ES-I3 (cell line): ENCODE measurements at regions not wholly inside any gene's neighbourhood (a gene's known extent, or its start where the extent isn't known, plus 50 kb on each side); places are given as distances from the start of the nearest gene placed in this dataset.

ENCODE experiments used
- H3K36me3 ChIP-seq: 2 replicates; pipeline ENCODE4 v1.6.1; 2013; ENCODE audit warnings: mild to moderate bottlenecking, low read length, control low read depth, moderate library complexity; ENCODE audit not compliant: insufficient read depth
- H3K4me1 ChIP-seq: 2 replicates; pipeline ENCODE4 v1.6.1; 2013; ENCODE audit warnings: mild to moderate bottlenecking, control low read depth, low read length; ENCODE audit not compliant: insufficient read depth
- H3K9ac ChIP-seq: 2 replicates; pipeline ENCODE4 v1.6.1; 2013; ENCODE audit warnings: low read depth, mild to moderate bottlenecking, low read length, moderate library complexity
- H3K9me3 ChIP-seq: 2 replicates; pipeline ENCODE4 v1.6.1; 2013; ENCODE audit warnings: mild to moderate bottlenecking, low read length, moderate library complexity; ENCODE audit not compliant: control insufficient read depth, insufficient read depth

GRCh38 chr9:81237565-81238231 lies 451.6 kb downstream of the TLE1 start:
- no peaks in the 10 kb centered on the region for H3K4me1 ChIP-seq
- no peaks in the 10 kb centered on the region for H3K36me3 ChIP-seq
- H3K9me3 ChIP-seq = no peaks in the 10 kb centered on the region
- no peak overlapping the region for H3K9ac ChIP-seq

GRCh38 chr9:81234924-81235610 lies 454.3 kb downstream of the TLE1 start:
- H3K9me3 ChIP-seq = no peaks in the 10 kb centered on the region
- H3K4me1 ChIP-seq = no peaks in the 10 kb centered on the region
- H3K9ac ChIP-seq = no peak overlapping the region
- H3K36me3 ChIP-seq = no peaks in the 10 kb centered on the region

- H3K36me3 ChIP-seq = no peaks in the 10 kb centered on the region
- no peaks in the 10 kb centered on the region for H3K9me3 ChIP-seq
- no peaks in the 10 kb centered on the region for H3K4me1 ChIP-seq
- no peak overlapping the region for H3K9ac ChIP-seq
Observed at GRCh38 chr9:81231011-81231410, 458.3 kb downstream of the TLE1 start.

GRCh38 chr9:81227507-81228245 lies 461.7 kb downstream of the TLE1 start:
- Histone ChIP-seq H3K9ac (no peak overlapping the region), H3K36me3 (no peaks in the 10 kb centered on the region), H3K9me3 (no peaks in the 10 kb centered on the region), H3K4me1 (no peaks in the 10 kb centered on the region)

- no peaks in the 10 kb centered on the region for H3K4me1 ChIP-seq
- H3K36me3 ChIP-seq = no peaks in the 10 kb centered on the region
- no peaks in the 10 kb centered on the region for H3K9me3 ChIP-seq
- H3K9ac ChIP-seq = no peak overlapping the region
Observed at GRCh38 chr9:81225596-81225995, 463.8 kb downstream of the TLE1 start.

GRCh38 chr9:81224166-81225081 lies 464.9 kb downstream of the TLE1 start:
- Histone ChIP-seq H3K9ac (no peak overlapping the region), H3K36me3 (no peaks in the 10 kb centered on the region), H3K9me3 (no peaks in the 10 kb centered on the region), H3K4me1 (no peaks in the 10 kb centered on the region)

- H3K9me3 ChIP-seq = peaks cover 8% of the 10 kb centered on the region
- no peak overlapping the region for H3K9ac ChIP-seq
- H3K36me3 ChIP-seq = no peaks in the 10 kb centered on the region
- H3K4me1 ChIP-seq = peaks cover 9% of the 10 kb centered on the region; the same call in 1 of the 2 replicates
Observed at GRCh38 chr9:81214975-81215374, 474.4 kb downstream of the TLE1 start.

- no peaks in the 10 kb centered on the region for H3K36me3 ChIP-seq
Observed at GRCh38 chr9:81213456-81213855, 475.9 kb downstream of the TLE1 start.

GRCh38 chr9:81211741-81212140 lies 477.6 kb downstream of the TLE1 start:
- H3K4me1 ChIP-seq = peaks cover 9% of the 10 kb centered on the region; the same call in 1 of the 2 replicates

More at GRCh38 chr9:81213456-81213855, 475.9 kb downstream of the TLE1 start:
- Histone ChIP-seq H3K4me1 (peaks cover 9% of the 10 kb centered on the region; the same call in 1 of the 2 replicates), H3K9me3 (peaks cover 8% of the 10 kb centered on the region), H3K9ac (no peak overlapping the region)

GRCh38 chr9:81207651-81208050 lies 481.7 kb downstream of the TLE1 start:
- Histone ChIP-seq H3K9ac (no peak overlapping the region), H3K36me3 (no peaks in the 10 kb centered on the region), H3K4me1 (no peaks in the 10 kb centered on the region), H3K9me3 (no peaks in the 10 kb centered on the region)

More at GRCh38 chr9:81211741-81212140, 477.6 kb downstream of the TLE1 start:
- H3K9me3 ChIP-seq = peaks cover 6% of the 10 kb centered on the region
- H3K9ac ChIP-seq = no peak overlapping the region
- H3K36me3 ChIP-seq = no peaks in the 10 kb centered on the region

GRCh38 chr9:81202292-81202691 lies 487.1 kb downstream of the TLE1 start:
- H3K36me3 ChIP-seq = no peaks in the 10 kb centered on the region

GRCh38 chr9:81195206-81195605 lies 494.1 kb downstream of the TLE1 start:
- Histone ChIP-seq H3K9me3 (no peaks in the 10 kb centered on the region), H3K9ac (no peak overlapping the region), H3K36me3 (no peaks in the 10 kb centered on the region), H3K4me1 (no peaks in the 10 kb centered on the region)

More at GRCh38 chr9:81202292-81202691, 487.1 kb downstream of the TLE1 start:
- Histone ChIP-seq H3K9ac (no peak overlapping the region), H3K4me1 (no peaks in the 10 kb centered on the region), H3K9me3 (no peaks in the 10 kb centered on the region)

GRCh38 chr9:81193362-81194339 lies 495.7 kb downstream of the TLE1 start:
- no peak overlapping the region for H3K9ac ChIP-seq
- no peaks in the 10 kb centered on the region for H3K36me3 ChIP-seq
- no peaks in the 10 kb centered on the region for H3K4me1 ChIP-seq
- H3K9me3 ChIP-seq = no peaks in the 10 kb centered on the region
